ENCODE measurements at regions not wholly inside any gene's neighbourhood (a gene's known extent, or its start where the extent isn't known, plus 50 kb on each side); places are given as distances from the start of the nearest gene placed in this dataset.

DNA sequence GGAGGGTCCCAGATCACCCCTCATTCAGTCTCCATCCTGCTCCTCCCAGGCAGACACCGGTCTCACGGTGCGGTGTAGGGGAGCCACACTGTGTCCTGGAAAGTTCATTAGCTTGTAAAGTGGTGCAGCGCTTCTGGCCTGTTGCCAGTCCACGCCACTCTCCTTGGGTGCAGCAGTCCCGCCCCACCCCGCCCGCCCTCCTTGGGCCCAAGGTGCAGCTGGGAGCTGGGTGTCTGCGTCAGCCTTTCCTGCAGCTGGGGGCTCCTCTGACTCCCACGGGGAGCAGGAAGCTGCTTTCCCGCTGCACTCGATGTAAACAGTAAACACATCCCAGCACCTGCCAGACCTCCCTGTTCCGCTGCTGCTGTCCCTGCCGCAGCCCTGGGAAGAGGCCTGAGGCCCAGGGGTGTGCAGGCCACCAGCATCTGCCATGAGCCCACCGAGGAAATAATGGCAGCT lies 53.8 kb upstream of the ASB18 start:
- H3K4me3 ChIP-seq (ENCODE audit: low read depth, low read length), result no peak overlapping the region
- TF ChIP-seq, protein P1, sequence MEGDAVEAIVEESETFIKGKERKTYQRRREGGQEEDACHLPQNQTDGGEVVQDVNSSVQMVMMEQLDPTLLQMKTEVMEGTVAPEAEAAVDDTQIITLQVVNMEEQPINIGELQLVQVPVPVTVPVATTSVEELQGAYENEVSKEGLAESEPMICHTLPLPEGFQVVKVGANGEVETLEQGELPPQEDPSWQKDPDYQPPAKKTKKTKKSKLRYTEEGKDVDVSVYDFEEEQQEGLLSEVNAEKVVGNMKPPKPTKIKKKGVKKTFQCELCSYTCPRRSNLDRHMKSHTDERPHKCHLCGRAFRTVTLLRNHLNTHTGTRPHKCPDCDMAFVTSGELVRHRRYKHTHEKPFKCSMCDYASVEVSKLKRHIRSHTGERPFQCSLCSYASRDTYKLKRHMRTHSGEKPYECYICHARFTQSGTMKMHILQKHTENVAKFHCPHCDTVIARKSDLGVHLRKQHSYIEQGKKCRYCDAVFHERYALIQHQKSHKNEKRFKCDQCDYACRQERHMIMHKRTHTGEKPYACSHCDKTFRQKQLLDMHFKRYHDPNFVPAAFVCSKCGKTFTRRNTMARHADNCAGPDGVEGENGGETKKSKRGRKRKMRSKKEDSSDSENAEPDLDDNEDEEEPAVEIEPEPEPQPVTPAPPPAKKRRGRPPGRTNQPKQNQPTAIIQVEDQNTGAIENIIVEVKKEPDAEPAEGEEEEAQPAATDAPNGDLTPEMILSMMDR (IDR thresholded peaks at IDR 0.05; ENCODE audit: insufficient read depth, low read depth, low read length, missing control alignments), result no peak
- DNase-seq (ENCODE audit: low read depth), result no peak

DNA sequence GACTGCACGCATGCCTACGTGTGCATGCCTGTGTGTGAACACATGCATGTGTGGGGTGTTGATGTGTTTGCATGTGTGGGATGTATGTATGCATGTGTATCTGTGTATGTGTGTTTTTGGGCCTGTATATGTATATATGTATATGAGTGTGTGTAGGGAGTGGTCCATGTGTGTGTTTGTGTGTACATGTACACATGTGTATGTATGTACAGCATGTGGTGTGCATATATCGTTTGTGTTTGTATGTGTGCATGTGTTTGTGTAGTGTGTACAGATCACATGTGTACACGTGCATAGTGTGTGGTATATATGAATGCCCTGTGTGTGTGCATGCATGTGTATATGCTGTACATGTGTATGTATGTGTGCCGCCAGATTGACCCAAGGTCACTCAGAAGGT lies 54.2 kb upstream of the ASB18 start:
- TF ChIP-seq, protein P1 (IDR thresholded peaks at IDR 0.05; ENCODE audit: insufficient read depth, low read depth, low read length, missing control alignments), result no peak
- DNase-seq (ENCODE audit: low read depth), result no peak

DNA sequence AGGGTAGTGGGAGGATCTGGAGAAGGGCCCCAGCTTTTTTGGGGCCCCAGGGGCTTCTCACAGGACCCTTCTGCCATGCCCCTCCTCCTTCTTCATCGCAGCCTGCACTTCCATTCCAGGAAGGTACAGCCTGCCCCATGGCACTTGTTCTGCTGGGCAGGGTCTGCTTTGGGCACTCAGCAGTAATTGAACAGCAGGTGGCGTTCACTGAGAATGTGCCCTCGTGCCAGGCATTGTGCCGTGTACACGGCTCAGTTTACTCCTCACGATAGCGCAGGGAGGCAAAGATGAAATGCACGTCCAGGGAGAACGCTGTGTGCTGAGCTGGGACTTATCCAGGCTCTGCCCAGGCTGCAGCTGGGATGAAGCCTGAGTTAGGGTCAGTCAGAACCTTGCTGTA lies 54.8 kb upstream of the ASB18 start:
- no peak overlapping the region for H3K4me3 ChIP-seq (ENCODE audit: low read depth, low read length)
- DNase-seq (ENCODE audit: low read depth), result no peak
- TF ChIP-seq, protein P1 (IDR thresholded peaks at IDR 0.05; ENCODE audit: insufficient read depth, low read depth, low read length, missing control alignments), result no peak

More for the DNA sequence above, 54.2 kb upstream of the ASB18 start:
- H3K4me3 ChIP-seq (ENCODE audit: low read depth, low read length), result no peak overlapping the region

DNA sequence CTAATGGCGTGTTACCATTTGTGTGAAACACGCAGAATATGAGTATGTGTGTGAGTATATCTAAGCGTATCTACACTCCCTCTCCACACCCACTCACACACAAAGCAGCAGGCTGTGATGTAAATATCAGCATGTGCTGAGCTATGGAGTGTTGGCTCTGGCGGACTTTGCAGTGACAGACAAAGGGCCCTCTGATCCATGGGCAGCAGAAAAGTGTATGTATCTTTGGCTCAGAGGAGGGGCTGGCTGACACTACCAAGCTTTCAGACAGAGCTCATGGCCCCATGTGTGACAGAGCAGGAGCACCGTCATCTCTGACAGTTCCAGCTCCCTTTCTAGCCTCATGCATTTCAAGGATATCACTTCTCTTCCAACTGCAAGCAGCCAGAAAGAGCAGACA lies 57.2 kb upstream of the ASB18 start:
- TF ChIP-seq, protein P1 (IDR thresholded peaks at IDR 0.05; ENCODE audit: insufficient read depth, low read depth, low read length, missing control alignments), result no peak
- no peak for DNase-seq (ENCODE audit: low read depth)

DNA sequence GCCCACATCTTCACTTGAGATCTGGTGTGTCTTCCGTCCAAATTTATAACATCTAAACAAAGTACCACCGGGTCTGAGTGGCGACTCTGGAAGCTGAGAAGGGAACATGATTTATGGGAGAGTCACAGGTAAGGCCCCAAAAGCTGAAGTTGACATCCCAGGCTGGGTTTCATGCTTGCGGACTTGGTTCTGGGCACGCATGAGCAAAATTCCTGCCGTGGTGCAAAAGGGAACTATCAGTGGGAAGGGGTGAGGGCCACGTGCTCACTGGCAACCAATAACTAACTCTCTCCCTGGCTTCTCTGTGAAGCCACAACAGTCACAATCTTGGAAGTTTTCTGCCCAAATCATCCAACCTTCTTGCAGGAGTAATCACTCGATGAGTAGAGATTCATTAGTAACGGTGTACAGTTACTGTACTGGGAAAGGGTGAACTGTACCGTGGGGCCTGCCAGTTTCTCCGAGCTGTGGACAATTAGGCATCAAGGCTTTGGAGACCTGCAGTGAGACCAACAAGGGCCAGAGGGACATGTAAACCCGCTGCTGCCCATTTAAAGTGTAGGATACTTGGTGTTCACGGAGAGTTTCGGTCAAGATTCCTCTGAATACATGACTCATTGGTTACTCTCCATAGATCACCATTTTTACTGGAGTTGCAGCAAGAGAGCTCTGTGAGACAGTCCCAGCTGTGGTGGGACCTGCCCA lies 69.4 kb upstream of the ASB18 start:
- TF ChIP-seq, protein P1 (IDR thresholded peaks at IDR 0.05; ENCODE audit: insufficient read depth, low read depth, low read length, missing control alignments), result no peak
- no peak overlapping the region for H3K4me3 ChIP-seq (ENCODE audit: low read depth, low read length)
- DNase-seq (ENCODE audit: low read depth), result no peak

More for the DNA sequence above, 57.2 kb upstream of the ASB18 start:
- H3K4me3 ChIP-seq (ENCODE audit: low read depth, low read length), result no peak overlapping the region

DNA sequence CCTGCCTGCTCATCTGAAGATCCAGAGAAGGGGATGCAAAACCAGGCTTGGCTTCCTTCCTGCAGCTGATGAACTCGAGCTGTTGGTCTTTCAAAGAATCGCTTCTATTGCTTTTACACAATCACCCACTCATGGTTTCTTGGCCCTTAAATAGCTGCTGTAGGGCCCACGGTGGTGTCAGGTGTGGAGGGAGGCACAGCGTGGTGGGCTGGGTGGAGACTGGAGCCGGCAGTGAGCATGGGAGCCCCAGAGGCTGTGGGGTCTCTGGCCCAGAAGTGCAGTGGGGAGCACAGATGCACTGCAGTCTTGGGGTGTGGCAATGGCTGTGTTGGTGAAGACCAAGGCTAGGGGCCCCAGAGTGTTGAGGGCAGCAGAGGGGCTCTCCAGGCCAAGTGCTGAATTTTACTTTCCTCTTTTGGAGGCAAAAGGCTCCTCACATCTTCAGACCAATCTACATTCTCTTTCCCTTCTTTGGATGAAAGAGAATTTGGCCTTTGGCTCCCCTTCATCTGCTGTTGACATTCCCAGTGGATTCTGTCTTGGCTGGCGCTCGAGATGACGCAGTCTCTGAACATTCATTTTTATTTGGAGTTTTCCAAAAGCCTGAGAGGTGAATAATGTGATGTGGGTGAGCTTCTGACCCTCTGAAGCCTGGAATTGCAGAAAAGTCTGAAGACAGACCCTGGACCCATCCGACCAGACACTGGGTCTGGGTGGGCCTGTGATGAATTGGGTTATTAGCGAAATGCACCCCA lies 70.1 kb upstream of the ASB18 start:
- DNase-seq (ENCODE audit: low read depth), result no peak
- no peak overlapping the region for H3K4me3 ChIP-seq (ENCODE audit: low read depth, low read length)

More for the DNA sequence above, 70.1 kb upstream of the ASB18 start:
- TF ChIP-seq, protein P1 (IDR thresholded peaks at IDR 0.05; ENCODE audit: insufficient read depth, low read depth, low read length, missing control alignments), result no peak
